ENCODE measurements at regions not wholly inside any gene's neighbourhood (a gene's known extent, or its start where the extent isn't known, plus 50 kb on each side); places are given as distances from the start of the nearest gene placed in this dataset.

GRCh38 chr6:148105695-148106094 lies 236.9 kb upstream of the SASH1 start:
- no peak for DNase-seq (ENCODE audit: low read depth)

GRCh38 chr6:148107911-148108310 lies 234.7 kb upstream of the SASH1 start:
- no peak for DNase-seq (ENCODE audit: low read depth)

GRCh38 chr6:148109732-148110131 lies 232.9 kb upstream of the SASH1 start:
- no peak for DNase-seq (ENCODE audit: low read depth)

GRCh38 chr6:148110925-148111324 lies 231.7 kb upstream of the SASH1 start:
- no peak for DNase-seq (ENCODE audit: low read depth)

- DNase-seq (ENCODE audit: low read depth) = no peak
Observed at GRCh38 chr6:148112851-148113319, 229.8 kb upstream of the SASH1 start.

- DNase-seq (ENCODE audit: low read depth) = no peak
Observed at GRCh38 chr6:148116001-148116400, 226.6 kb upstream of the SASH1 start.

GRCh38 chr6:148118244-148118643 lies 224.4 kb upstream of the SASH1 start:
- DNase-seq (ENCODE audit: low read depth) = no peak

- DNase-seq (ENCODE audit: low read depth) = no peak
Observed at GRCh38 chr6:148128014-148128730, 214.5 kb upstream of the SASH1 start.

- DNase-seq (ENCODE audit: low read depth) = no peak
Observed at GRCh38 chr6:148134592-148134991, 208.0 kb upstream of the SASH1 start.

GRCh38 chr6:148136586-148136985 lies 206.1 kb upstream of the SASH1 start:
- no peak for DNase-seq (ENCODE audit: low read depth)

- no peak for DNase-seq (ENCODE audit: low read depth)
Observed at GRCh38 chr6:148137652-148138051, 205.0 kb upstream of the SASH1 start.

- no peak for DNase-seq (ENCODE audit: low read depth)
Observed at GRCh38 chr6:148138573-148138972, 204.1 kb upstream of the SASH1 start.

GRCh38 chr6:148140772-148141557 lies 201.7 kb upstream of the SASH1 start:
- no peak for DNase-seq (ENCODE audit: low read depth)

GRCh38 chr6:148142821-148143220 lies 199.8 kb upstream of the SASH1 start:
- no peak for DNase-seq (ENCODE audit: low read depth)

- no peak for DNase-seq (ENCODE audit: low read depth)
Observed at GRCh38 chr6:148143771-148144170, 198.9 kb upstream of the SASH1 start.

- peak; percentile 50 for DNase-seq (ENCODE audit: low read depth)
Observed at GRCh38 chr6:148144917-148145521, 197.6 kb upstream of the SASH1 start.

GRCh38 chr6:148146717-148147462 lies 195.7 kb upstream of the SASH1 start:
- DNase-seq (ENCODE audit: low read depth) = peak; percentile 39

GRCh38 chr6:148147463-148147830 lies 195.2 kb upstream of the SASH1 start:
- no peak for DNase-seq (ENCODE audit: low read depth)

- DNase-seq (ENCODE audit: low read depth) = no peak
Observed at GRCh38 chr6:148151896-148152643, 190.6 kb upstream of the SASH1 start.

- DNase-seq (ENCODE audit: low read depth) = no peak
Observed at GRCh38 chr6:148154668-148155067, 188.0 kb upstream of the SASH1 start.

- no peak for DNase-seq (ENCODE audit: low read depth)
Observed at GRCh38 chr6:148155293-148155692, 187.3 kb upstream of the SASH1 start.

- DNase-seq (ENCODE audit: low read depth) = no peak
Observed at GRCh38 chr6:148157841-148158240, 184.8 kb upstream of the SASH1 start.
